ENCODE measurements at regions not wholly inside any gene's neighbourhood (a gene's known extent, or its start where the extent isn't known, plus 50 kb on each side); places are given as distances from the start of the nearest gene placed in this dataset.
A peak's percentile ranks its signal among the peaks of the same experiment; 100 is the strongest.
"Not testable (repeated sequence)": the region's sequence is repeated elsewhere in the genome, so short reads cannot be mapped to it uniquely, and the experiment has no call there.

GRCh38 chr7:101712652-101713051, 83.6 kb upstream of the MYL10 start:
- DNase-seq, result no peak

GRCh38 chr7:101714097-101714496, 85.0 kb upstream of the MYL10 start:
- DNase-seq, result no peak

- no peak for DNase-seq
Observed at GRCh38 chr7:101717628-101718357, 88.7 kb upstream of the MYL10 start.

GRCh38 chr7:101718363-101719122, 89.4 kb upstream of the MYL10 start:
- no peak for DNase-seq

DNA sequence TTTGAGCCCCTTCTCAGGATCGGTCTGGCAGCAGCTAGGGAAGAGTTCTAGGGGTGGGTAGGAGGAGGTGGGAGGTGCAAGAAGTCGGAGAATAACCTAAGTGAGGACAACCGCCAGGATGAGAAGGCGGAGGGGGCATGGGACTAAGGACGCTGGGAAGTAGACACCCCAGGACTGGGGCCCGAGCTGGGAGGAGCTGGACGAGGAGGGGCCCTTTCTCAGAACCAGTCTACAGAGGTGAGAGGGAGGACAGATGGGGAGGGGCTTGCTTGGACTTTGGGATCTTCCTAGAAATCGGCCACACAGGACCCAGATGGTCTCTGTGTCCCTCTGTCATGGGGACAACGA, 90.0 kb upstream of the MYL10 start:
- DNase-seq, result no peak

DNA sequence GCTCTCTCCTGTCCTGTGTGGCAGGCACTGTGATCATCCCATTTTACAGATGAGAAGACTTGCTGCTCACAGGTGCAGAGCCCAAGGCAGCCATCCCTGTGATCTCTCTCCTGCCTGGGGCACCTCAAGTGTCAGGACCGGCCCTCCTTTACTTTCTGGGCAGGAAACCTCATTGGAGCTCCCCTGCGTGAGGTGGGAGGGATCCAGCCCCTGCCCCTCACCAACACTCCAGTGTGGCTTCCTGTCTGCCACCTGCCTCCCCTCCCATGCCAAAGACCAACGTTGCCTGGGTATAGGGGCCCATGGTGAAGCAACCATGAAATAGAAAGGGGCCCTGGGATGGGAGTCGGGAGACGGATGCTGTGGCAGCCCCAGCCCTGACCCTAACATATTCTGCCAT, 91.2 kb upstream of the MYL10 start:
- DNase-seq, result no peak

- no peak for DNase-seq
Observed at GRCh38 chr7:101722247-101722646, 93.2 kb upstream of the MYL10 start.

GRCh38 chr7:101723835-101724234, 93.6 kb upstream of the CUX1 start:
- no peak for DNase-seq

GRCh38 chr7:101724957-101725356, 92.5 kb upstream of the CUX1 start:
- no peak for DNase-seq

GRCh38 chr7:101725921-101726320, 91.5 kb upstream of the CUX1 start:
- no peak for DNase-seq

- DNase-seq, result no peak
Observed at GRCh38 chr7:101727184-101727583, 90.2 kb upstream of the CUX1 start.

GRCh38 chr7:101728128-101728527, 89.3 kb upstream of the CUX1 start:
- DNase-seq, result peak; percentile 94

- DNase-seq, result not testable (repeated sequence)
Observed at GRCh38 chr7:101728873-101729240, 88.6 kb upstream of the CUX1 start.

DNA sequence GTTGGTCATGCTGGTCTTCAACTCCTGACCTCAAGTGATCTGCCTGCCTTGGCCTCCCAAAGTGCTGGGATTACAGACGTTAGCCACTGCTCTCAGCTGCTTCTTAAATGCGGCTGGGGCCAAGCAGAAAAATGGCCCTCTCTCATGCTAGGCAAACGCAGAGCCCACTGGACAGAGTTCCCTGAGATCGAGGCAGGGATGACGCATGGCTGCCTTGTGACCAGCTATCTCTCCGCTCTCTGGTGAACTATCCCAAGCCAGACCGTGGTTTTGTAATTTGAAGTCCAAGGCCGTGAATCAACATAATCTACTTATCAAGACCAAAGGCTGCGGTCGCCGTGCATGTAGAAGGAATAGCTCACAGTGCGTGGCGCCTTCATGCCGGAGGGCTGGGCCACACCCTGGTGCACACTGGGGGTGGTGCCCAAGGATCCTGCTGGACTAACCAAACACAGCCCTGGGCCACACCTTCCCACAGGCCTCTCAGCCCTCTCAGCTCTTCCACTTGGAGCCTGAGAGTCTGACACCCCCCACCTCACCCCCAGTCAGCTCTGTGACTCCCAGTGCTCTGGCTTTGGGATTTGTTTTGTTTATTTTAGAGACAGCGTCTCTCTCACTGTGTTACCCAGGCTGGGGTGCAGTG, 88.1 kb upstream of the CUX1 start:
- DNase-seq, result no peak

DNA sequence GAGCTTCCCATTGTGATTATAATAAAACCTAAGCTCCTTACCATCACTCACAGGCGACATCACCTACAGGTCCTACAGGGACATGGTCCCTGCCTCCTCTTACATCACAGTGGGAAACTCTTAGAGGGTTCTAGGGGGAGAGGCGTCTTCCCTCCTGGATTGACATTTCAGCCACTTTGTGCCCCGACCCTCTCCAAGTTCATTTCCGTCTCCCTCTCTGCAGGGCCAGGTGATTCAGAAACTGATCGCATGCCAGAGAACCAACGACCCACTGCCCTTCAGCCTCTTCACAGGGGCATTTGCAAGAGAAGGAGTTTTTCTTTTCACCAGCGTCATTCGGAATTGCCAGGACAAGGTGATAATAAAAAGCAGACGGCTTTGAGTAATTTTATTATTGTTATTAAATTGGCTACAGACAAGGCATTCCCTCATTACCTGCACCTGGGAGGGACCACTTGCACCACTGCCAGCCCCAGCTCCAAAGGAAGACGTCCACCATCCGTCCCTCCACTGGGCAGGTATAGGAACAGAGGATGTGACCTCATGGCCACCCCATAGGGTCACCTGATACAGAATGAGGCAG, 85.8 kb upstream of the CUX1 start:
- no peak for DNase-seq

- no peak for DNase-seq
Observed at GRCh38 chr7:101733713-101734475, 83.5 kb upstream of the CUX1 start.

DNA sequence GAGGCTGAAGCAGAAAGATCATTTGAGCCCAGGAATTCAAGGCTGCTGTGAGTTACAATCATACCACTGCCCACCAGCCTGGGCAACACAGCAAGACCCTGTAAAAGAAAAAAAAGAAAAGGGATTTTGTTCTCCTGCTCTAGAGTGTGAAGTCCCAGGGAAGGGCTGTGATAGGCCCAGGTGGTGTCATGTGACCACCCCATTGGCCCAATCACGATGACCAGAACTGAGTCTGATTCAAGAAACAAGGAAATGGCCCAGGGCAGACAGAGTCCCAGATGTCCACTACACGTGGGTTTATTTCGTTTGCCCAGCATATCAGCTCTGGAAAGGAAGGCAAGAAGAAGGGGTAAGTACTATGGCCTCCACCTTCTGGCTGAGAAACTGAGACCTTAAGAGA, 81.3 kb upstream of the CUX1 start:
- no peak for DNase-seq

- no peak for DNase-seq
Observed at GRCh38 chr7:101739775-101740398, 77.5 kb upstream of the CUX1 start.

- DNase-seq, result no peak
Observed at GRCh38 chr7:101740981-101741725, 76.3 kb upstream of the CUX1 start.

DNA sequence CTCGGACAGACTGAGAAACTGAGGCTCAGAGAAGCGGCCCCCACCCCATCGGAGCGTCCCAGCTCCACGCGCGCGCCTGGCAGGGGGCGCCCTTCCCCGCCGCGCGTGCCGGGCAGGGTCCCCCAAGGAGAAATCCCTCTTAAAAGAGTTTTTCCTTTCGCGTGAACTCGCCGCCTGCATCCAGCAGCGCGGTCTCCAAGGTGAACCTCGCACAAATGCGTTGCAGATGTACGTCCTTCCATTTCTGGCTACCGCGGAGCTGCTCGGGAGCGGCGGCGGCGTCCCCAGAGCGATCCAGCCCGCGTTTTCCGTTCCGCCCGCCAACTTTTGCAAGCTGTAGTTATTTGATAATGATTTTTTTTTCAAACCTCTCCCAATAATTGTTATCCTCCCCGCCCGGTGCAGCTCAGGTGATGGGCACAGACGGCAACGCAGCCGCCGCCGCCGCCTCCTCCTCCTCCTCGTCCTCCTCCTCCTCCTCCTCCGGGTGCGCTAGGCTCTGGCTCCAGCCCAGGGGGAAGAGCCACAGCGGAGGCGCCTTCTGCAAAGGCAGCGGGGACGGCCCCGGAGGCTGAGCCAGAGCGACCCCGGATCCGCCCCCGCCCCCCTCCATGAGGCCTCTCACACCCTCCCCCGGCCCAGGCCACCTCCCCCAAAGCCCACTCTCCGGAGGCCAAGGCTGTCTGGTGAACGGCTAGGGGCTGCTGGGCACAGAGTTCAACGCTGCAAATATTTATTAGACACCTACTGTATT, 74.0 kb upstream of the CUX1 start:
- DNase-seq, result peak; percentile 58

- no peak for DNase-seq
Observed at GRCh38 chr7:101743995-101744360, 73.4 kb upstream of the CUX1 start.

Measured in COR-L47 (cell line).